ENCODE measurements at regions not wholly inside any gene's neighbourhood (a gene's known extent, or its start where the extent isn't known, plus 50 kb on each side); places are given as distances from the start of the nearest gene placed in this dataset.

GRCh38 chr17:27239046-27239445 is 54.9 kb upstream of the WSB1 start:
- in situ Hi-C loops (cut with MboI; ENCODE audit: low sequenced_read_pairs) = loop anchor here (10.0 kb wide), 1 partner anchor 366 kb away; no protein-coding TSS in a partner anchor

GRCh38 chr17:27239584-27239983 is 54.3 kb upstream of the WSB1 start:
- in situ Hi-C loops (cut with MboI; ENCODE audit: low sequenced_read_pairs) = loop anchor here (10.0 kb wide), 1 partner anchor 365 kb away; no protein-coding TSS in a partner anchor

DNA sequence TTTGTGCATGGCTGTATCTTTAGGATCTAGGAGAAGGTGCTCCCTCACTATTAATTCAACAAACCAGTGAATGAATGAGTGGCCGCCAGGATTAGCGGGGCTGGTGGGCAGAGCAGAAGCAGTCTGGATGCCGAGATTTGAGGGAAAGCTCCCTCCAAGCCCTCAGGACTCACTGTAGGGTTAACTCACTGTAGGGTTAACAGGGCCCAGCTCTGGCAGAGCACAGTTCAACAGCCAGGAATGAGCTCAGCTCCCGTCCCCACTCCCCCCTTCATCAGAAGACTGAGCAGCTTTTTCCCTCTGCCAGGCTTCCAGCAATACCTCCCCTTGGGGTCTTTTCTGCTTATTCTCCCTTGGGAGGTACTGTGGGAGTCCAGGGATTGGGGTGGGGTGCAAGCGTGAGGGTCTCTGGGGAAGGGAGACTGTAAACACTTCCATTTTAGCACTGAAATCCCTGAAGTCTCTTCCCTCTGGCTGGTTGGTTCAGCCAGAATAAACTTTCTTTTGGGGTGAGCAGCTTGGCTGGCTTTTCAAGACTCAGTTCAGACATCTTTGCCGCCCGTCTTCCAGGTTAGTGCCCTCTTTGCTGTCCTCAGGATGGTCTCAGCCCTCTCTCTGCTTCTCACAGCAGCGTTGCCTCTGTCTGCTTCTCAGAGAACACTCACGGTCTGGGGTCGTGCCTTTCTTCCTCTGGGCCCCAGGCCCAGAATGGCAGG is 53.7 kb upstream of the WSB1 start:
- in situ Hi-C loops (cut with MboI; ENCODE audit: low sequenced_read_pairs) = no loop called here

DNA sequence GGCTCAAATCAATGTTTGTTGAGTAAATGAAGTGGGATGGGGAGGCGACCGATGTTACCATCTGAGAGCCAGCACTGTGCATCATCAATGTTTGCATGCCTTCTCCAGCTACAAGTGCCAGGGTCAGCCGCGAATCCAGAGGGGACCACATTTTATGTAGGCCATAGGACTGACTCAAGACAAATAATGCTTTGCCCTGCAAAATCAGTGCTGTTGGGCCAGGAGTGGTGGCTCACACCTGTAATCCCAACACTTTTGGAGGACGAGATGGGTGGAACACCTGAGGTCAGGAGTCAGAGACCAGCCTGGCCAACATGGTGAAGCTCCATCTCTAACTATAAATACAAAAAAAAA is 53.1 kb upstream of the WSB1 start:
- in situ Hi-C loops (cut with MboI; ENCODE audit: low sequenced_read_pairs) = no loop called here

GRCh38 chr17:27241346-27241946 is 52.5 kb upstream of the WSB1 start:
- in situ Hi-C loops (cut with MboI; ENCODE audit: low sequenced_read_pairs) = no loop called here

DNA sequence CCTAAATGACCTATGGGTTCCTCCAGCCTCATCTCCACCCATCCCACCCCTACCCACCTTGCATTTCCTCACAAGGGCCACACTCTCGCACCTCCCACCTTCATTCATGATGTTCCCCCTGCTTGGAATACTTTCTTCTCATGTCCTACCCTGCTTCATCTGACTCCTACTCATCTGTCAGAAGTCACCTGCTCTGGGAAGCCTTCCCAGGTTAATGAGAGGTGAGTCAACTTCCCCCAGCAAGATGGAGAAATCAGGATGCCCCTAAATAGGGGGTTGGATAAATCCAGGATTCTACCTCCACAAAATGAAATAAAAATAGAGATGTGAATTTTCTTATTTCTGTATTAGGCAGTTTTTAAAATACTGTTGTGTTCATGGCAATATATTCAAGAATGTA is 51.0 kb upstream of the WSB1 start:
- in situ Hi-C loops (cut with MboI; ENCODE audit: low sequenced_read_pairs) = no loop called here

GRCh38 chr17:27244011-27244410 is 49.9 kb upstream of the WSB1 start:
- in situ Hi-C loops (cut with MboI; ENCODE audit: low sequenced_read_pairs) = no loop called here
